Stimulated activated CD8-positive, alpha-beta memory T cell treated with anti-CD3 and anti-CD28 coated beads, Interleukin-7, amount 100 ng/mL, for 24 hours (primary cell): ENCODE measurements at regions not wholly inside any gene's neighbourhood (a gene's known extent, or its start where the extent isn't known, plus 50 kb on each side); places are given as distances from the start of the nearest gene placed in this dataset.
A peak's percentile ranks its signal among the peaks of the same experiment; 100 is the strongest.

Source experiments
- DNase-seq: peaks from one replicate; pipeline ENCODE4 v3.0.0-alpha.2; 2020; ENCODE audit warnings: low read depth

- no peak for DNase-seq
Measured at GRCh38 chr21:17402937-17403336, 109.9 kb upstream of the CXADR start.

DNA sequence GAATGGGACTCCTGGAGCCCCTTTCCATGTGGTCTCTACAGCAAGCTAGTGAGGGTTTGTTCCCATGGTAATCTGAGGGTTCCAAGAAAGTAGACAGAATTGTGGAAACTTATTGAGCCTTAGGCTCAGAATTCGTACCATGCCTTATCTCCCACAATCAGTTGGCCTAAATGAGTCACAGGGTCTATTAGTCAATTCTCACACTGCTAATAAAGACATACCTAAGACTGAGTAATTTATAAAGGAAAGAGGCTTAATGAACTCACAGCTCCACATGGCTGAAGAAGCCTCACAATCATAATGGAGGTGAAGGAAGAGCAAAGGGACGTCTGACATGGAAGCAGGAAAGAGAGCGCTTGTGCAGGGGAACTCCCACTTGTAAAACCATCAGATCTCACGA is 106.6 kb upstream of the CXADR start:
- no peak for DNase-seq

DNA sequence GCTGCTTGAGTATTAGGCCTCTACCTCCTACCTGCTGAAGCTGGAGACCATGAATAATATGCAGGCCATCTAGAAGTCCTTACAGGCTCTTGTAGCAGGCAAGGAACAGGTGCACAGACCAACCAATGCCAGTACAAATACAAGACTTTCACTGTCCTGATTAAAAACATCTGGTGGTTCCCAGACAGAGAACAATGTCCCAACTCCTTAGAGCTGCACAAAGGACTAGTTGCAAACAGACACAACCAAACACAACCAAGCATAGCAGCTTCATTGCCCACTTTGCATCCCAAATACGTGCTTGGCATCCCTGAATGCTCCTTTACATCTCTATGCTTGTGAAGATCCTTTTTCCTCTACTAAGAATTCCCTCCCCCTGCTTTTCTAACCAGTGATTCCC is 98.1 kb upstream of the CXADR start:
- no peak for DNase-seq

DNA sequence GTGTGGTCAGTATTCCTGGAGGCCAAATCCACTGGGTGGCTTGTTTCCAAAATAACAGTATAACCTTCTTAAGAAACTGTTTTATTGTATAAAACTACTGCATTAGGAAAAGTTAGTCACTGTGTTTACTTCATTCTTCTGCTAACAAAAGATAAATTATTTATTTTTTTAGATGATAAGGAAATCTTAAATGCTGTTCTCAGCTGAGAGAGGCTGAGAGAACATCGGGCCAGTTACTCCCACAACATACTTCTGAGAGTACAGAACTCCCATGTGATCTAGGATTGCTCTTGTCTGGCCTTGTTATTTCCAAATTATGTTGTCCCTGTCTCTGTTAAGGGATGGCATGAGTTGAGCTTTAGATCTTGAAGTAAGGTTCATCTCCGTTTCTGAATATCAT is 96.7 kb upstream of the CXADR start:
- no peak for DNase-seq

DNA sequence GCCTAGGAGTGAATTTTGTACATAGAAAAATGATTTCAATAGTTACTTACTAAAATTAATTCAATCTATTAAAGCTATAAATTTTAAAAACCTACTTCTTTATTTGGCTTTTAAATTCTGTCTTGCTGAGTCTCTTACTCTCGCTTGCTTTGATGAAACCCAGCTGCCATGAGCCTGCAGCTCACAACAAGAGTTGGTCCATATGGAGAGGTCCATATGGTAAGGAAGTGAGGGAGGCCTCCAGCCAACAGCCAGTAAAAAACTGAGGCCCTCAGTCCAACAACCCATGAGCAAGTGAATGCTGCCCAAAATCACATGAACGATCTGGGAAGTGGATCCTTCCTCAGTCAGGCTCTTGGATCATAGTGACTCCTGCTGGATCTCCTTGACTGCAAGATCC is 89.9 kb upstream of the CXADR start:
- DNase-seq = no peak

GRCh38 chr21:17427157-17427556 is 85.7 kb upstream of the CXADR start:
- DNase-seq = no peak

DNA sequence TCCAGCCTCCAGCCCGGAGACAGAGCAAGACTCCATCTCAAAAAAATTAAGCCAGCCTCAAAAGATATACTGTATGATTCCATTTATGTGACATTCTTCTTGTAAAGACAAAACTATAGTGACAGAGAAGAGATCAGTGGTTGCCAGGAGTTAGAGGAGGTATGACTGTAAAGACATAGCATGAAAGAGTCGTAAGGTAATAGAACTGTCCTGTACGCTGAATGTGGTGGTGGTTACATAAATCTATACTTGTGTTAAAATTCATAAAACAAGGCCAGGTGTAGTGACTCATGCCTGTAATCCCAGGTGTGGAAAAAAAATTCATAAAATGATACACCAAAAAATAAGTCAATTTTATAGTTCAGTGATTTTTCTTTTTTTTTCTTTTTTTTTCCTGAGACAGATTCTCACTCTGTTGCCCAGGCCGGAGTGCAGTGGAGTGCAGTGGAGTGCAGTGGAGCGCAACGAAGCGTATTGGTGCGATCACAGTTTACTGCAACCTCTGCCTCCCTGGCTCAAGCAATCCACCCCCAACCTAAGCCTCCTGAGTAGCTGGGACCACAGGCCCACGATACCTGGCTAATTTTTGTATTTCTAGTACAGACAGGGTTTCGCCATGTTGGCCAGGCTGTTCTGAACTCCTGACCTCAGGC is 84.9 kb upstream of the CXADR start:
- DNase-seq = no peak

DNA sequence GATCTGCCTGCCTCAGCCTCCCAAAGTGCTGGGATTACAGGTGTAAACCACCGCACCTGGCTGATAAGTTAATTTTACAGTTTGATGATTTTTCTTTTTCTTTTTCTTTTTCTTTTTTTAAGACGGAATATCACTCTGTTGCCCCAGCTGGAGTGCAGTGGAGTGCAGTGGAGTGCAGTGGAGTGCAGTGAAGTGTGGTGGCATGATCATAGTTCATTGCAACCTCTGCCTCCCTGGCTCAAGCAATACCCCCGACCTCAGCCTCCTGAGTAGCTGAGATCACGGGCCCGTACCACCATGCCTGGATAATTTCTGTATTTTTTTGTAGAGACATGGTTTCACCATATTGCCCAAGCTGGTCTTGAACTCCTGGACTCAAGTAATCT is 84.4 kb upstream of the CXADR start:
- DNase-seq = no peak

DNA sequence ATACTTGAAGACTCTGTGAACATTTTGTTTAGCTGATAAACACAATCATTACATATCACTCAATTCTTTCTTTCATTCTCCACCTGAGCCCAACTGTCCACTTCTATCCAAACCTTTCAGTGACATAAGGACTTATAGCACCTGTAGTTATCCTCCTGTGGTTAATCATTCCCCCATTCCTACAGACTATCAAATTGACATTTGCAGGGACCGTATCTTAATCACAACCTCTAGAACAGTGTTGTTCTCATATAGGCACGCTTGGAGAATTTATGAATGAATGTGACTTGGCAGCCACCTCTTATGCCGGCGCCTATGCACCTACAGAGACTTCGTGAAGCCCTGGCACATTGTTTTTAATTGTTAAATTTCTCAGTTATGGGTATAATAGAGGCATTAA is 83.9 kb upstream of the CXADR start:
- DNase-seq = no peak

DNA sequence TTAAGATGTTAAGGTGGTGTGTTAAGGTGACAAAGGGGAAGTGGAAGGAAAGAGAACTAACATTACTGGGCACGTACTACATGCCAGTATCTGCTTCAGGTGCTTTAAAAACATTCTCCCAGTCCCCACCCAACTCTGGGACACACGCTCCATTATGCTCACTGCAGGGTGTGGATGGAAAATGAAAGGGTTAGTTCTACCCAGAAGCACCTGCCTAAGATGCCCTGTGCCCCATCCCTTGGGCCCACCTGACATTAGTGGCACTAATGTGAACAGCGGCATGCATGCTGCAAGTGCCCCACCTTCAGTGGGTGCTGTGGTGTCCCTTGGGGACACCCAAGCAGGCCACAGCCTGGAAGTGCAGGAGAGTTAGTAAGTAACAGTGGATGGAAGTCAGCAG is 82.9 kb upstream of the CXADR start:
- DNase-seq = no peak

DNA sequence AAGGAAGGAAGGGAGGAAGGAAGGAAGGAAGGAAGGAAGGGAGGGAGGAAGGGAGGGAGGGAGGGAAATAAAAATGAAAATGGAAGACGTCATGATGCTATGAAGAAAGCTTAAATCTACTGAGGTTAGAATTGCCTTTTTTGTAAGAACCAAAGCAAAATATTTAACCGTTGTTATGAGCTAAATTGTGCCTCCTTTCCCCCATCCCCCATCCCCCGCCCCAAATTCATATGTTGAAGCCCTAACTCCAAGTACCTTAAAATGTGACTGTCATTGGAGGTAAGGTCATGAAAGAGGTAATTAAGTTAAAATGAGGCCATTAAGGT is 80.1 kb upstream of the CXADR start:
- DNase-seq = no peak

- no peak for DNase-seq
Measured at GRCh38 chr21:17433730-17434129, 79.1 kb upstream of the CXADR start.

DNA sequence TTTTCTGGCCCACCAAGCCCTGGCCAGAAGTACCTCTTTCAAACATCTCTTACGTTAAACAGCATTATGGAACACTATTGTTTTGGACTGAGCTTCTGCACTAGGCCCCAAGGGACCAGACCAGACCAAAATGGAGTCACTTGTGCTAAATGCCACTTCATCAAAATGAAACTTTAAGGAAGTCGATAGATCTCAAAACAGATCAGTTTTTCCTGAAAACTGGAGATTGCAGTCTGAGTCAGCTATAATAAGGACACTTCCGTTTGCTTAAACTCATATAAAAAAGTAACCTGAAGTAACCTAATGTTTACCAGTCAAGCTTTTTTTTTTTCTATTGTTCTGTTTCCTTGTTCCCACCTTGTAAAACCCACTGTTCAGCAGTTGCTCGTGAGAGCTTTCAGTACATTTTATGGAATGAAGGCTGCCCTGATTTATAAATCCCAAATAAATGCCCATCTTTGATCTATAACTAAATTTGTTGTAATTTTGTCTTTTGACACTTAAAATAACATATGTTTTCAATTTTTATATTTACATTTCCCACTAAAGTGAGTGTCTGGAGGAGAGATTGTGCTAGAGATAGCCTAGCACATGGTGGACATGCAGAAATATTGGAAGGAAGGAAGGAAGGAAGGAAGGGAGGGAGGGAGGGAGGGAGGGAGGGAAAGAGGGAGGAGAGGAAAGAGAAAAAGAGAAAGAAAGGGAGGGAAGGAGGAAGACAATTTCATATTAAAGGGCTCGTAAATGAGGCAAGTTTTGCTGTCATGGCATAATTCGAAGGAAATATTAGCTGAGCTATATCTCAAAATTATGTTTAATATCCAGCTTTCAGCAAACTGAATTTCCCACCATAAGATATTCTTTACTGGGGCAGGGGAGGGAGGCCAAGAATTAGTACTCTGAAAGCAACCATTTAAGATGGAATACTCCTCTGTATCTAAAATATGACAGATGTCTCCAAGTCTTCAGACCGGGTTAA is 77.0 kb upstream of the CXADR start:
- no peak for DNase-seq

- no peak for DNase-seq
Measured at GRCh38 chr21:17436626-17437111, 76.2 kb upstream of the CXADR start.

DNA sequence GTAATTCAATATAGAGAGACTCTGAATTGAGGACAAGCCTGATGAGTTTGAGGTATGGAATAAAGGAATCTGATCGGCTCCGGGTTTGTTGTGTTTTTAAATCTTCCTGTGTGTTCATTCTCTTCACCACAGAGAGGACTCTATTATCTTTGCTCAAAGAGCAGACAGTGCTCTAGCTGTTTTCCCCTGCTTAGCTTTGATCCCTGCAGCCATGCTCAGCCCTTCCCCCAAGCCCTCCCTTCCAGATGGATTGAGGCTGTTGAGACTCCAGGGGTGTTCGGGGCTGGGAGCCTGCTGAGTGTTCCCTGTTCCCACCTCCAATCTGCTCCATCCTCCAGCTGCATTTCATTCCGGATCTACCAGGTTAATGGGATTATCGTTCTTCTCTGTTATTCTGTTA is 74.2 kb upstream of the CXADR start:
- no peak for DNase-seq

DNA sequence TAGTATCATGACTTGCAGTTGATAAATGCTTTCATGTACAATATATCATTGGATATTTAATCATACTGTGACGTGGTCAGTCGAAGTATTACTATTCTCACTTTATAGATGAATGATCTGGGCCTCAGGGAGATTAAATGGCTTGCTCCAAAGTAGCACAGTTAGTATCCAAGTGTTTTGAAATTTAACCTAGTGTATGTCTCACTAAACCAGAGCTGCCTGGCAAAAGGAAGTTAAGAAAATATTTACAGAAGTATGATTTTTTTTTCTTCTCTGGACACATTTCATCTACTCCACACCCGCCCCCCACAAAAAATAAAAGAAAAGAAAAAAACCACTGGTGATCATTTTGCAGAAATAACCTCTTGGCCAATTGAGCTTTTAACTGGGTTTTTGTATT is 71.9 kb upstream of the CXADR start:
- DNase-seq = no peak

DNA sequence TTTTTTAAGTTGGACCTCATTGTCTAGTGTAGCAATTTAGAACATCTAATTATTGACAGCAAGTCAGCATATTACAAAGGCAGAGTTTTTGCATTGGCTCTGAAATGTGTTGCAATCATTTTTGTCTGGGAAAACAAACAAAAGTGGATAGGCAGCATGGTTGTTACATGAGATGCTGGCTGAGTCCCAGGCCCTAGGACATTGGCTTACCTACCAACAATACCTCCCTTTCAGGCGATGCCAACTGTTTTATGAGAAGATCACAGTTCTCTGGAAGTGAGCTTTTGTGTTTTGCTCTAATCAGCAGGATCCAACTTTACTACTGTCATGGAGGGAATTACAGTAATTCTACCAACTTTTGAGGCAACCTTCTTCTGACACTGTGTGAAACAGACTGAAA is 71.5 kb upstream of the CXADR start:
- no peak for DNase-seq

- no peak for DNase-seq
Measured at GRCh38 chr21:17442165-17442564, 70.7 kb upstream of the CXADR start.

- no peak for DNase-seq
Measured at GRCh38 chr21:17444828-17445227, 68.0 kb upstream of the CXADR start.

DNA sequence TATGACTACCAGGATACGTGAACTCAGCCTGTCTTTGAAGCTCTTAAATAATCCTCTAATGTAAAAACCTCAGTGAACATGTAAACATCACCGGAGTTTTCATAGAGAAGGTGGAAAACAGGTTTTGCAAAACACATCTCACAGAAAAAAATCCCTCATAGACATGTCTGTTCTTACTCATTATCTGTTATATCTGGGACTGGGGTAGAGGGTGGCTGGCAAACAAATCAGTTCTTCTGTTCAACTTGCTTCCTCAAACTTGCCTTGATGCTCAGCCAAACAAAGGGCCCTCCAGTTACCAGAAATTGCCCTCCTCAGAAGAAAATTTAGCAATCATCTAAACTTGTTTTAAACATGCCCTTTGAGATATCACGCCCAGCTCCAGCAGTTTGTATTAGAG is 66.1 kb upstream of the CXADR start:
- no peak for DNase-seq

GRCh38 chr21:17449701-17450100 is 63.1 kb upstream of the CXADR start:
- no peak for DNase-seq

GRCh38 chr21:17451364-17451891 is 61.4 kb upstream of the CXADR start:
- no peak for DNase-seq

DNA sequence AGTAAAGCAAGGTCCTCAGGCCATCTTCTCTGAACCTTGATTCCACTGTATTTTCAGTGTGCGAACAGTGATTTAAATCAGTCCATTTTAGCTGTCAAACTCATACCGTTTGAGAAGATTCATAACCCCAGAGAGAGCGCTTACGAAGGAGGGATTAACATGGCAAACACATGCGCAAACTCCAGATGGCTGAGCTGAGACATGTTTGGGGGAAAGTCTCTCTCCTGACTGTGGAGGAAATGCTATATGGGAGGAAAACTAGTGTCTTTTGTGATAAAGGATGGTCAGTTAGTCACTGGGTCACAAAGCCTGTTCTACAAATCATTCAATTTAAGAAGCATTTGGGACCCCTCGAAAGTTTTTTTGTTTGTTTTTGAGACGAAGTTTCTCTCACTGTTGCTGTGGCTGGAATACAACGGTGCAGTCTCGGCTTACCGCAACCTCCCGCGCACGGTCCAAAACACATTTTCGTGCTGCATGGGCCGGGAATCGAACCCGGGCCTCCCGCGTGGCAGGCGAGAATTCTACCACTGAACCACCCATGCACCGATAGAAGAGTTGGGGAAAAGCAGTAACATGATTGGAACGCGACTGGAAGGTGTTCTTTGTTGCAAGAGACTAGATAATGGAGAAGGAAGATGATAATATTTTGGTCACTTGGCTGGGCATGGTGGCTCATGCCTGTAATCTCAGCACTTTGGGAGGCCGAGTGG is 58.4 kb upstream of the CXADR start:
- DNase-seq = peak; percentile 7
